ENCODE measurements at regions not wholly inside any gene's neighbourhood (a gene's known extent, or its start where the extent isn't known, plus 50 kb on each side); places are given as distances from the start of the nearest gene placed in this dataset.

DNA sequence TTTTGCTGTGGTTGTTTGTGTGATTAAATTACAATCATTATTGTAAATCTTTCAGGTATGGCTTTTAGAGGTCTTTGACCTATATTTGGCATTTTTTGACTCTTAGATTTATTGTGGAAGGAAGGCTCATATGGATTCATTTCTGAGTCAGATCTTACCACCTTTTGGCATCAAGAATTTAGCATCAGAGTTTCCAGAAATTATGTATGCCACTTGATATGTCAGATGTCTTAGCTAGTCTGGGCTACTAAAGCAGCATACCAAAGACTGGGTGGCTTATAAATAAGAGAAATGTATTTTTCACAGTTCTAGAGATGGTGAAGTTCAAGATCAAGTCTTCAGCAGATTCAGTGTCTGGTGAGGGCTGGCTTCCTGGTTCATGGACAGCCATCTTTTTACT, 129.5 kb upstream of the PZP start:
- TF ChIP-seq POLR2AphosphoS5 (IDR thresholded peaks at IDR 0.05) (no peak), CTCF (IDR thresholded peaks at IDR 0.05) (no peak), POLR2A (IDR thresholded peaks at IDR 0.05) (no peak), EP300 (IDR thresholded peaks at IDR 0.05) (no peak)
